Naive thymus-derived CD4-positive, alpha-beta T cell (primary cell): ENCODE measurements at regions not wholly inside any gene's neighbourhood (a gene's known extent, or its start where the extent isn't known, plus 50 kb on each side); places are given as distances from the start of the nearest gene placed in this dataset.
"Not testable (repeated sequence)": the region's sequence is repeated elsewhere in the genome, so short reads cannot be mapped to it uniquely, and the experiment has no call there.

Experiments
- ATAC-seq: fragments of 150-1000 bp; cut with Tn5 transposase; 2 replicates; pipeline ENCODE4 v1.10.0; 2021; ENCODE audit warnings: mild to moderate bottlenecking, moderate library complexity
- CTCF ChIA-PET: fragments of 350-600 bp; sonication (Branson Sonifier 250); formaldehyde crosslinking; loops from one replicate; lab custom pipeline; 2021; ENCODE audit warnings: antibody characterized with exemption; lab: Charles Lee
- POLR2A ChIA-PET: fragments of 350-600 bp; sonication (Branson Sonifier 250); formaldehyde crosslinking; loops from one replicate; lab custom pipeline; 2021; ENCODE audit warnings: antibody characterized with exemption, inconsistent platforms; lab: Charles Lee
- DNase-seq, 9 donors: peaks; one replicate each; pipeline versions ENCODE4 v3.0.0 to v3.0.0-alpha.2; 2020 to 2022; ENCODE audit warnings: mixed read lengths in 1 of 9
- H3K27ac ChIP-seq: one replicate; pipeline ENCODE4 v1.7.0; 2013; ENCODE audit warnings: mild to moderate bottlenecking, low read depth, low read length, moderate library complexity
- H3K27me3 ChIP-seq, 2 donors: one replicate each; pipeline ENCODE4 v1.7.0; 2013; ENCODE audit warnings: low read length in 2 of 2, mild to moderate bottlenecking in 2 of 2, moderate library complexity in 2 of 2; ENCODE audit not compliant: control insufficient read depth in 2 of 2, insufficient read depth in 2 of 2
- H3K36me3 ChIP-seq, 3 experiments: 1 replicate in 2 of 3; 2 replicates in 1 of 3; pipeline ENCODE4 v1.7.0; 2013; ENCODE audit warnings: low read length in 3 of 3, mild to moderate bottlenecking in 3 of 3, moderate library complexity in 1 of 3; ENCODE audit not compliant: insufficient read depth in 3 of 3, control insufficient read depth in 2 of 3
- H3K4me1 ChIP-seq, 2 donors: one replicate each; pipeline ENCODE4 v1.7.0; 2013; ENCODE audit warnings: low read length in 2 of 2, mild to moderate bottlenecking in 2 of 2, moderate library complexity in 1 of 2; ENCODE audit not compliant: control insufficient read depth in 2 of 2, insufficient read depth in 2 of 2
- H3K4me3 ChIP-seq: 2 replicates; pipeline ENCODE4 v1.7.0; 2013; ENCODE audit warnings: mild to moderate bottlenecking, low read length
- H3K9me3 ChIP-seq, 3 experiments: 1 replicate in 2 of 3; 2 replicates in 1 of 3; pipeline ENCODE4 v1.7.0; 2013; ENCODE audit warnings: low read length in 3 of 3; ENCODE audit not compliant: control insufficient read depth in 2 of 3
- H3K27ac Mint-ChIP-seq, 9 donors: one replicate each; pipeline ENCODE4 v1.8.0; 2020 to 2022; ENCODE audit warnings: mixed read lengths in 9 of 9, mild to moderate bottlenecking in 8 of 9, moderate library complexity in 5 of 9, inconsistent platforms in 2 of 9
- H3K27me3 Mint-ChIP-seq, 5 donors: one replicate each; pipeline ENCODE4 v1.8.0; 2021 to 2022; ENCODE audit warnings: mixed read lengths in 5 of 5, mild to moderate bottlenecking in 1 of 5
- H3K36me3 Mint-ChIP-seq, 5 donors: one replicate each; pipeline ENCODE4 v1.8.0; 2020 to 2022; ENCODE audit warnings: mixed read lengths in 5 of 5, mild to moderate bottlenecking in 3 of 5, inconsistent platforms in 1 of 5
- H3K4me1 Mint-ChIP-seq, 7 donors: one replicate each; pipeline ENCODE4 v1.8.0; 2020 to 2022; ENCODE audit warnings: mixed read lengths in 7 of 7, mild to moderate bottlenecking in 3 of 7, inconsistent platforms in 1 of 7
- H3K4me3 Mint-ChIP-seq, 10 donors: one replicate each; pipeline ENCODE4 v1.8.0; 2020 to 2022; ENCODE audit warnings: mild to moderate bottlenecking in 10 of 10, mixed read lengths in 10 of 10, moderate library complexity in 6 of 10, inconsistent platforms in 2 of 10
- H3K9me3 Mint-ChIP-seq, 11 donors: one replicate each; pipeline ENCODE4 v1.8.0; 2020 to 2022; ENCODE audit warnings: mixed read lengths in 11 of 11, mild to moderate bottlenecking in 4 of 11, inconsistent platforms in 1 of 11, moderate library complexity in 1 of 11
- intact Hi-C, 2 donors: fragments of 100-400 bp; cut with micrococcal nuclease; formaldehyde crosslinking; loops; one replicate each; pipeline ENCODE4 v1.15.1; 2023

DNA sequence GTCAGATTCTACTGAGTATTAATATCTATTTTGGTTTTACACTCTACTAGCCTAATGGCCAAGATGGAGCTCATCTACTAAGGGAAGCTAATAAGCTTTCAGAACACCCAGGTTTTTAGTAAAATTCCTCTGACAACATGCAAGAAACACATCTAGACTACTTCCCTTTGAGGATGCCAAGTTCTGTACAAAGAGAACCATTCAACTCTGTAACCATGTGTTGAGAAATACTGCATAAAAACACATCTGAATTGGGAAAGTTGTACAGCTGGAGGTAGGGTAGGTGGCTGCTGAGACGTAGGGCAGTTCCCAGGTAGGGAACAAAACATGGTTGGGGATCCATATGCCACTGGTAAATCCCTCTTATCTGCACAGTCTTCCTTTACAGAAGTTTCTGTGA is 66.2 kb downstream of the SC5D start:
- Mint-ChIP-seq H3K27me3 (peaks cover 0 to 3% (median 0%) of the 10 kb centered on the region in 5 donors), H3K27ac (no peak overlapping the region), H3K9me3 (peaks cover 0 to 3% (median 0%) of the 10 kb centered on the region in 11 donors), H3K4me1 (peaks cover 0 to 10% (median 0%) of the 10 kb centered on the region in 7 donors), H3K36me3 (peaks cover 0 to 7% (median 4%) of the 10 kb centered on the region in 5 donors), H3K4me3 (no peak overlapping the region)
- CTCF ChIA-PET = interaction anchor here (1.2 kb wide), 1 partner anchor 75 kb away, joined by 3 read pairs; no protein-coding TSS in a partner anchor
- no peak overlapping the region for H3K27ac ChIP-seq
- H3K4me3 ChIP-seq = no peak overlapping the region
- DNase-seq (no peak), ATAC-seq (peak; percentile 24)
- no peaks in the 10 kb centered on the region for H3K27me3 ChIP-seq
- H3K9me3 ChIP-seq = no peaks in the 10 kb centered on the region
- no peaks in the 10 kb centered on the region for H3K36me3 ChIP-seq
- intact Hi-C loops = no loop called here
- H3K4me1 ChIP-seq = no peaks in the 10 kb centered on the region
- POLR2A ChIA-PET = interaction anchor here (0.9 to 2.0 kb wide), 3 partner anchors 9 to 92 kb away, joined by 3 to 8 read pairs (median 3); no protein-coding TSS in a partner anchor

DNA sequence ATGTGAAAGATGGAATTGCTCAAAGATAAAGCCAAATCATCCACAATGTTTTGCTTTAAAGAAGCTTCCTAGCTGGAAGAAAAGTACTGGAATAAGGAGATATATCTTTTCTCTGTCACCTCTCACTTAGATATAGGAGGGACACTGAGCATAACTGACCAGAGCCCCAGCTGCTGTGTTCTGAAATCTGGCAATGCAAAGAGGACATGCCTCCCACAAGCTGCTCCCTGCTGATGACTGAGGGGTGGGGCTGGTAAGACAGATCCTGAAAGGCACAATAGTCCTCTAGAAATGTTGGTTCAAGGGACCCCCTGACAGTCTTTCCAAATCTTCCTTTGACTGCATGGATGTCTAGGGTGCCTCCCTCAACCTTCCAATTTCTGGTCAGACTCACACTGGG is 67.0 kb downstream of the SC5D start:
- CTCF ChIA-PET = interaction anchor here (1.5 kb wide), 1 partner anchor 15 kb away, joined by 3 read pairs; no protein-coding TSS in a partner anchor
- POLR2A ChIA-PET = interaction anchor here (0.6 to 1.1 kb wide), 4 partner anchors 11 to 92 kb away, joined by 3 read pairs; no protein-coding TSS in a partner anchor

GRCh38 chr11:121362955-121363354 is 70.4 kb downstream of the SC5D start:
- Mint-ChIP-seq H3K36me3 (peaks cover 0 to 20% (median 0%) of the 10 kb centered on the region in 5 donors), H3K4me1 (peaks cover 16 to 25% (median 17%) of the 10 kb centered on the region in 7 donors)
- H3K36me3 ChIP-seq, H3K9me3 Mint-ChIP-seq, H3K9me3 ChIP-seq, ATAC-seq, intact Hi-C loops, DNase-seq, H3K27me3 Mint-ChIP-seq, H3K27ac Mint-ChIP-seq, H3K27me3 ChIP-seq, H3K27ac ChIP-seq, CTCF ChIA-PET, H3K4me3 ChIP-seq, H3K4me3 Mint-ChIP-seq, POLR2A ChIA-PET: not testable (repeated sequence)
- peaks cover 10 to 11% of the 10 kb centered on the region in 2 donors for H3K4me1 ChIP-seq

More for the DNA sequence above, 67.0 kb downstream of the SC5D start:
- H3K27me3 ChIP-seq = no peaks in the 10 kb centered on the region
- Mint-ChIP-seq H3K4me3 (no peak overlapping the region), H3K9me3 (peaks cover 0 to 3% (median 0%) of the 10 kb centered on the region in 11 donors), H3K27ac (no peak overlapping the region), H3K4me1 (peaks cover 0 to 10% (median 0%) of the 10 kb centered on the region in 7 donors), H3K27me3 (peaks cover 0 to 3% (median 0%) of the 10 kb centered on the region in 5 donors), H3K36me3 (peaks cover 0 to 7% (median 4%) of the 10 kb centered on the region in 5 donors)
- no peak for DNase-seq
- H3K9me3 ChIP-seq = no peaks in the 10 kb centered on the region
- H3K27ac ChIP-seq = no peak overlapping the region
- intact Hi-C loops = no loop called here
- H3K4me1 ChIP-seq = no peaks in the 10 kb centered on the region
- no peaks in the 10 kb centered on the region for H3K36me3 ChIP-seq
- ATAC-seq = no peak
- no peak overlapping the region for H3K4me3 ChIP-seq

- Histone ChIP-seq H3K9me3 (no peaks in the 10 kb centered on the region), H3K27me3 (no peaks in the 10 kb centered on the region), H3K4me1 (peaks cover 15 to 22% of the 10 kb centered on the region in 2 donors), H3K36me3 (no peaks in the 10 kb centered on the region), H3K4me3 (no peak overlapping the region), H3K27ac (no peak overlapping the region)
- intact Hi-C loops = no loop called here
- no peak for ATAC-seq
- CTCF ChIA-PET = interaction anchor here (1.1 kb wide), 1 partner anchor 29 kb away, joined by 3 read pairs; no protein-coding TSS in a partner anchor
- H3K36me3 Mint-ChIP-seq = peaks cover 0 to 21% (median 0%) of the 10 kb centered on the region in 5 donors
- POLR2A ChIA-PET = interaction anchor here (1.4 to 1.9 kb wide), 2 partner anchors 8 to 52 kb away, joined by 4 to 6 read pairs; no protein-coding TSS in a partner anchor
- no peak overlapping the region for H3K4me3 Mint-ChIP-seq
- no peaks in the 10 kb centered on the region for H3K27me3 Mint-ChIP-seq
- no peak overlapping the region for H3K27ac Mint-ChIP-seq
- no peak for DNase-seq
- H3K9me3 Mint-ChIP-seq = peaks cover 0 to 5% (median 0%) of the 10 kb centered on the region in 11 donors
- peaks cover 29 to 41% (median 35%) of the 10 kb centered on the region in 7 donors for H3K4me1 Mint-ChIP-seq
Observed at GRCh38 chr11:121365304-121365703, 72.7 kb downstream of the SC5D start.

- no peaks in the 10 kb centered on the region for H3K27me3 Mint-ChIP-seq
- ATAC-seq (no peak), DNase-seq (no peak)
- Histone ChIP-seq H3K4me1 (peaks cover 15 to 22% of the 10 kb centered on the region in 2 donors), H3K36me3 (no peaks in the 10 kb centered on the region), H3K9me3 (no peaks in the 10 kb centered on the region), H3K27me3 (no peaks in the 10 kb centered on the region), H3K27ac (no peak overlapping the region), H3K4me3 (no peak overlapping the region)
- peaks cover 32 to 47% (median 39%) of the 10 kb centered on the region in 7 donors for H3K4me1 Mint-ChIP-seq
- H3K36me3 Mint-ChIP-seq = peaks cover 0 to 25% (median 0%) of the 10 kb centered on the region in 5 donors
- intact Hi-C loops = loop anchor here (2.0 kb wide), 3 partner anchors 37 to 51 kb away; no protein-coding TSS in a partner anchor
- ChIA-PET CTCF (interaction anchor here (2.7 kb wide), 1 partner anchor 85 kb away, joined by 7 read pairs; no protein-coding TSS in a partner anchor), POLR2A (interaction anchor here (1.4 to 3.4 kb wide), 7 partner anchors 10 to 85 kb away, joined by 4 to 51 read pairs (median 8); partner anchors contain the start of genes SORL1 and SORL1-AS1)
- H3K27ac Mint-ChIP-seq = peak overlapping the region in 1 of 9 donors; percentile 94
- peaks cover 0 to 8% (median 0%) of the 10 kb centered on the region in 11 donors for H3K9me3 Mint-ChIP-seq
- H3K4me3 Mint-ChIP-seq = peak overlapping the region in 1 of 10 donors; percentile 83
Observed at GRCh38 chr11:121366038-121366437, 73.5 kb downstream of the SC5D start.

GRCh38 chr11:121367001-121367843 is 74.7 kb downstream of the SC5D start:
- peaks cover 15 to 33% of the 10 kb centered on the region in 2 donors for H3K4me1 ChIP-seq
- POLR2A ChIA-PET = interaction anchor here (0.9 to 3.4 kb wide), 19 partner anchors 9 to 141 kb away, joined by 3 to 51 read pairs (median 4); partner anchors contain the start of genes SC5D, SORL1 and SORL1-AS1
- H3K4me1 Mint-ChIP-seq = peaks cover 35 to 59% (median 45%) of the 10 kb centered on the region in 7 donors
- peak; percentile 74 for ATAC-seq
- H3K36me3 ChIP-seq = no peaks in the 10 kb centered on the region
- H3K27me3 ChIP-seq = no peaks in the 10 kb centered on the region
- peaks cover 0 to 13% (median 0%) of the 10 kb centered on the region in 11 donors for H3K9me3 Mint-ChIP-seq
- peak overlapping the region; percentile 68 to 94 (median 83) for H3K4me3 Mint-ChIP-seq
- H3K4me3 ChIP-seq = peak overlapping the region; percentile 53
- CTCF ChIA-PET = interaction anchor here (0.8 to 2.7 kb wide), 6 partner anchors 13 to 85 kb away, joined by 3 to 7 read pairs (median 3); partner anchors contain the start of gene SORL1
- H3K9me3 ChIP-seq = no peaks in the 10 kb centered on the region
- H3K36me3 Mint-ChIP-seq = peaks cover 0 to 29% (median 0%) of the 10 kb centered on the region in 5 donors
- H3K27ac Mint-ChIP-seq = peak overlapping the region; percentile 76 to 98 (median 94)
- intact Hi-C loops = loop anchor here (2.0 kb wide), 3 partner anchors 38 to 50 kb away; no protein-coding TSS in a partner anchor
- DNase-seq = peak in 7 of 9 donors; percentile 40 to 65 (median 58)
- H3K27ac ChIP-seq = peak overlapping the region; percentile 55
- H3K27me3 Mint-ChIP-seq = no peaks in the 10 kb centered on the region
